ENCODE measurements at regions not wholly inside any gene's neighbourhood (a gene's known extent, or its start where the extent isn't known, plus 50 kb on each side); places are given as distances from the start of the nearest gene placed in this dataset.

DNA sequence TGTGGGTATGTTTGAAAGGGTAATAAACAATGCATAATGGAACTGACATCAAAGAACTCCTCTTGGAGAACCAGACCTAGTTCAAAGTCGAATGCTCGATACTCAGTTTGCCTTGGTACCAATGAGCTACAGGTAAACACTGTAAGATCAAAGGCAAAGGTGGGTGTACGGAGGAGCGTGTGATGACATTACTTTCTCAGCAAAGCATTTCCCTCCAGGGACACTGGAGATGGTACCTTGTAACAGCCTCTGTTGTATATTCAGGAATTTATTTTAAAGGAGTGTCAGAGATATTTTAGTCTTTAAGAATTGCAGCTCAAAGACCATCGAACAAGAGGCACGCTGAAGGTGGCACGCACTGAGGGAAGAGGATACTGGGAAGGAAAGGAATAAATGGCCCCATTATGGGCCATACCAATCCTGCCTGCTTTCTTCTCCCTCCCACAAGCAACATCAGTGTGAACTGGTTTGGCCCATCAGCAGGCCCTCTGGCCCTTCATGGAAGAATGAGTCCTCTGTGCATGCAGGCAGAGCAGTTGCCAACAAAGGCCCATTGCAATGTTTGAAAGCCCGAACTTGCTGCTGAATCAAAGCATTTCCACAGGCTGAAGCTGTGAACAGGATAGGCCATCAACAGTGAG, 410.2 kb downstream of the ACTL7B start:
- TF ChIP-seq POLR2A (IDR thresholded peaks at IDR 0.05; ENCODE audit: low read length): no peak
- TF ChIP-seq GATA1 (IDR thresholded peaks at IDR 0.05; ENCODE audit: low read depth, low read length): no peak

All from erythroblast (primary cell).